ENCODE measurements at regions not wholly inside any gene's neighbourhood (a gene's known extent, or its start where the extent isn't known, plus 50 kb on each side); places are given as distances from the start of the nearest gene placed in this dataset.

GRCh38 chr5:136538534-136538933, 173.2 kb upstream of the TRPC7 start:
- DNase-seq (ENCODE audit: low spot score) = no peak
- Mint-ChIP-seq H3K27me3 (no peaks in the 10 kb centered on the region), H3K36me3 (no peaks in the 10 kb centered on the region), H3K4me3 (no peak overlapping the region), H3K4me1 (ENCODE audit: low read depth in 2 of 2) (no peaks in the 10 kb centered on the region), H3K9me3 (peaks cover 13% of the 10 kb centered on the region), H3K27ac (no peak overlapping the region)
- no peak for ATAC-seq

GRCh38 chr5:136529081-136529480, 163.7 kb upstream of the TRPC7 start:
- DNase-seq (ENCODE audit: low spot score) (no peak), ATAC-seq (no peak)
- Mint-ChIP-seq H3K4me1 (ENCODE audit: low read depth in 2 of 2) (no peaks in the 10 kb centered on the region), H3K4me3 (no peak overlapping the region), H3K36me3 (no peaks in the 10 kb centered on the region), H3K27ac (no peak overlapping the region), H3K9me3 (peaks cover 6% of the 10 kb centered on the region), H3K27me3 (no peaks in the 10 kb centered on the region)

- Mint-ChIP-seq H3K36me3 (no peaks in the 10 kb centered on the region), H3K27me3 (no peaks in the 10 kb centered on the region), H3K9me3 (peaks cover 8% of the 10 kb centered on the region), H3K4me3 (no peak overlapping the region), H3K4me1 (ENCODE audit: low read depth in 2 of 2) (no peaks in the 10 kb centered on the region), H3K27ac (no peak overlapping the region)
- DNase-seq (ENCODE audit: low spot score) = no peak
- ATAC-seq = no peak
These were observed 163.2 kb upstream of the TRPC7 start for GRCh38 chr5:136528481-136529030.

- Mint-ChIP-seq H3K36me3 (no peaks in the 10 kb centered on the region), H3K27ac (no peak overlapping the region), H3K27me3 (no peaks in the 10 kb centered on the region), H3K4me3 (no peak overlapping the region), H3K4me1 (ENCODE audit: low read depth in 2 of 2) (no peaks in the 10 kb centered on the region), H3K9me3 (peaks cover 6% of the 10 kb centered on the region)
- ATAC-seq (no peak), DNase-seq (ENCODE audit: low spot score) (no peak)
These were observed 162.0 kb upstream of the TRPC7 start for GRCh38 chr5:136527311-136527710.

- no peak for DNase-seq (ENCODE audit: low spot score)
- ATAC-seq = no peak
- Mint-ChIP-seq H3K36me3 (no peaks in the 10 kb centered on the region), H3K27me3 (no peaks in the 10 kb centered on the region), H3K27ac (no peak overlapping the region), H3K9me3 (peaks cover 6% of the 10 kb centered on the region), H3K4me1 (ENCODE audit: low read depth in 2 of 2) (no peaks in the 10 kb centered on the region), H3K4me3 (no peak overlapping the region)
These were observed 161.4 kb upstream of the TRPC7 start for GRCh38 chr5:136526791-136527190.

GRCh38 chr5:136526021-136526420, 160.7 kb upstream of the TRPC7 start:
- H3K4me1 Mint-ChIP-seq (ENCODE audit: low read depth in 2 of 2) = no peaks in the 10 kb centered on the region
- H3K9me3 Mint-ChIP-seq = peaks cover 4% of the 10 kb centered on the region
- no peak overlapping the region for H3K27ac Mint-ChIP-seq
- ATAC-seq (no peak), DNase-seq (ENCODE audit: low spot score) (no peak)
- H3K36me3 Mint-ChIP-seq = no peaks in the 10 kb centered on the region
- H3K4me3 Mint-ChIP-seq = no peak overlapping the region
- no peaks in the 10 kb centered on the region for H3K27me3 Mint-ChIP-seq

GRCh38 chr5:136525597-136525996, 160.3 kb upstream of the TRPC7 start:
- Mint-ChIP-seq H3K36me3 (no peaks in the 10 kb centered on the region), H3K4me3 (no peak overlapping the region), H3K4me1 (ENCODE audit: low read depth in 2 of 2) (no peaks in the 10 kb centered on the region), H3K27ac (no peak overlapping the region), H3K27me3 (no peaks in the 10 kb centered on the region), H3K9me3 (peaks cover 2% of the 10 kb centered on the region)
- DNase-seq (ENCODE audit: low spot score) (no peak), ATAC-seq (no peak)

- ATAC-seq = no peak
- Mint-ChIP-seq H3K36me3 (no peaks in the 10 kb centered on the region), H3K4me1 (ENCODE audit: low read depth in 2 of 2) (no peaks in the 10 kb centered on the region), H3K27ac (no peak overlapping the region), H3K9me3 (peaks cover 8% of the 10 kb centered on the region), H3K27me3 (no peaks in the 10 kb centered on the region), H3K4me3 (no peak overlapping the region)
- no peak for DNase-seq (ENCODE audit: low spot score)
These were observed 157.0 kb upstream of the TRPC7 start for GRCh38 chr5:136522217-136522956.

GRCh38 chr5:136521696-136522095, 156.4 kb upstream of the TRPC7 start:
- Mint-ChIP-seq H3K36me3 (no peaks in the 10 kb centered on the region), H3K4me1 (ENCODE audit: low read depth in 2 of 2) (peaks cover 0 to 3% of the 10 kb centered on the region in 2 donors), H3K9me3 (peaks cover 8% of the 10 kb centered on the region), H3K4me3 (no peak overlapping the region), H3K27ac (no peak overlapping the region), H3K27me3 (no peaks in the 10 kb centered on the region)
- ATAC-seq (no peak), DNase-seq (ENCODE audit: low spot score) (no peak)

GRCh38 chr5:136518814-136519213, 153.5 kb upstream of the TRPC7 start:
- H3K9me3 Mint-ChIP-seq = peaks cover 18% of the 10 kb centered on the region
- H3K4me1 Mint-ChIP-seq (ENCODE audit: low read depth in 2 of 2) = peaks cover 0 to 4% of the 10 kb centered on the region in 2 donors
- H3K4me3 Mint-ChIP-seq = no peak overlapping the region
- no peaks in the 10 kb centered on the region for H3K36me3 Mint-ChIP-seq
- no peak for ATAC-seq
- no peak for DNase-seq (ENCODE audit: low spot score)
- H3K27ac Mint-ChIP-seq = peak overlapping the region in 1 of 2 donors; percentile 29
- no peaks in the 10 kb centered on the region for H3K27me3 Mint-ChIP-seq

- H3K4me1 Mint-ChIP-seq (ENCODE audit: low read depth in 2 of 2) = peaks cover 0 to 4% of the 10 kb centered on the region in 2 donors
- no peak overlapping the region for H3K4me3 Mint-ChIP-seq
- no peaks in the 10 kb centered on the region for H3K27me3 Mint-ChIP-seq
- DNase-seq (ENCODE audit: low spot score) (no peak), ATAC-seq (no peak)
- H3K27ac Mint-ChIP-seq = no peak overlapping the region
- H3K36me3 Mint-ChIP-seq = no peaks in the 10 kb centered on the region
- peaks cover 17% of the 10 kb centered on the region for H3K9me3 Mint-ChIP-seq
These were observed 152.8 kb upstream of the TRPC7 start for GRCh38 chr5:136518174-136518573.

GRCh38 chr5:136517755-136518154, 152.4 kb upstream of the TRPC7 start:
- DNase-seq (ENCODE audit: low spot score) (no peak), ATAC-seq (no peak)
- peaks cover 17% of the 10 kb centered on the region for H3K9me3 Mint-ChIP-seq
- no peak overlapping the region for H3K4me3 Mint-ChIP-seq
- H3K27me3 Mint-ChIP-seq = no peaks in the 10 kb centered on the region
- peaks cover 0 to 4% of the 10 kb centered on the region in 2 donors for H3K4me1 Mint-ChIP-seq (ENCODE audit: low read depth in 2 of 2)
- no peaks in the 10 kb centered on the region for H3K36me3 Mint-ChIP-seq
- H3K27ac Mint-ChIP-seq = no peak overlapping the region

- ATAC-seq (peak in 1 of 2 donors; percentile 58), DNase-seq (ENCODE audit: low spot score) (no peak)
- Mint-ChIP-seq H3K36me3 (no peaks in the 10 kb centered on the region), H3K4me1 (ENCODE audit: low read depth in 2 of 2) (peaks cover 0 to 4% of the 10 kb centered on the region in 2 donors), H3K27me3 (no peaks in the 10 kb centered on the region), H3K27ac (peak overlapping the region in 1 of 2 donors; percentile 27), H3K9me3 (peaks cover 17% of the 10 kb centered on the region), H3K4me3 (peak overlapping the region; percentile 32)
These were observed 151.3 kb upstream of the TRPC7 start for GRCh38 chr5:136516637-136517036.

GRCh38 chr5:136513430-136513829, 148.1 kb upstream of the TRPC7 start:
- DNase-seq (ENCODE audit: low spot score) (no peak), ATAC-seq (no peak)
- Mint-ChIP-seq H3K36me3 (no peaks in the 10 kb centered on the region), H3K27ac (no peak overlapping the region), H3K9me3 (peaks cover 12% of the 10 kb centered on the region), H3K4me3 (no peak overlapping the region), H3K4me1 (ENCODE audit: low read depth in 2 of 2) (peaks cover 0 to 4% of the 10 kb centered on the region in 2 donors), H3K27me3 (no peaks in the 10 kb centered on the region)

GRCh38 chr5:136511046-136511445, 145.7 kb upstream of the TRPC7 start:
- ATAC-seq (no peak), DNase-seq (ENCODE audit: low spot score) (no peak)
- no peaks in the 10 kb centered on the region for H3K27me3 Mint-ChIP-seq
- H3K9me3 Mint-ChIP-seq = peaks cover 17% of the 10 kb centered on the region
- H3K27ac Mint-ChIP-seq = no peak overlapping the region
- H3K4me3 Mint-ChIP-seq = no peak overlapping the region
- H3K36me3 Mint-ChIP-seq = no peaks in the 10 kb centered on the region
- H3K4me1 Mint-ChIP-seq (ENCODE audit: low read depth in 2 of 2) = no peaks in the 10 kb centered on the region
